Hepatocyte (in vitro differentiated cells): ENCODE measurements at regions not wholly inside any gene's neighbourhood (a gene's known extent, or its start where the extent isn't known, plus 50 kb on each side); places are given as distances from the start of the nearest gene placed in this dataset.

ENCODE experiments used
- DNase-seq: peaks from one replicate; pipeline ENCODE4 v3.0.0-alpha.2; 2016; ENCODE audit warnings: low spot score
- H2AFZ ChIP-seq: fragments of 200-600 bp; sonication (generic); 2 replicates; pipeline ENCODE4 v1.6.0; 2016; ENCODE audit warnings: antibody characterized with exemption, mild to moderate bottlenecking
- H3K27ac ChIP-seq: fragments of 200-600 bp; sonication (generic); 2 replicates; pipeline ENCODE4 v1.5.1; 2016; ENCODE audit warnings: mild to moderate bottlenecking
- H3K27me3 ChIP-seq: fragments of 200-600 bp; sonication (generic); 2 replicates; pipeline ENCODE4 v1.6.1; 2016
- H3K36me3 ChIP-seq: fragments of 200-600 bp; sonication (generic); replicated peaks from 2 replicates; pipeline ENCODE4 v1.5.1; 2016; ENCODE audit warnings: low read depth; ENCODE audit not compliant: insufficient read depth
- H3K4me1 ChIP-seq: fragments of 200-600 bp; sonication (generic); 2 replicates; pipeline ENCODE4 v1.5.1; 2016; ENCODE audit warnings: mild to moderate bottlenecking, moderate library complexity; ENCODE audit not compliant: insufficient read depth
- H3K4me2 ChIP-seq: fragments of 200-600 bp; sonication (generic); 2 replicates; pipeline ENCODE4 v1.6.0; 2016
- H3K4me3 ChIP-seq: fragments of 200-600 bp; sonication (generic); 2 replicates; pipeline ENCODE4 v1.5.1; 2016; ENCODE audit warnings: mild to moderate bottlenecking
- H3K79me2 ChIP-seq: fragments of 200-600 bp; sonication (generic); 2 replicates; pipeline ENCODE4 v1.6.0; 2017; ENCODE audit warnings: mild to moderate bottlenecking
- H3K9me2 ChIP-seq: fragments of 200-600 bp; sonication (generic); replicated peaks from 2 replicates; pipeline ENCODE4 v1.6.0; 2017; ENCODE audit warnings: mild to moderate bottlenecking; ENCODE audit not compliant: insufficient read depth
- H3K9me3 ChIP-seq: fragments of 200-600 bp; sonication (generic); 2 replicates; pipeline ENCODE4 v1.5.1; 2016; ENCODE audit warnings: low read depth, mild to moderate bottlenecking
- H4K20me1 ChIP-seq: fragments of 200-600 bp; sonication (generic); 2 replicates; pipeline ENCODE4 v1.6.0; 2016; ENCODE audit warnings: mild to moderate bottlenecking; ENCODE audit not compliant: insufficient read depth, poor library complexity, severe bottlenecking
- CTCF ChIP-seq: fragments of 200-600 bp; sonication (generic); IDR thresholded peaks from 2 replicates; pipeline ENCODE4 v1.5.1; 2016; ENCODE audit warnings: antibody characterized with exemption, mild to moderate bottlenecking; ENCODE audit not compliant: poor library complexity
- EZH2 ChIP-seq: fragments of 200-600 bp; sonication (generic); IDR thresholded peaks from 2 replicates; pipeline ENCODE4 v1.6.1; 2016; ENCODE audit warnings: antibody characterized with exemption, mild to moderate bottlenecking, borderline replicate concordance
- EZH2phosphoT487 ChIP-seq: fragments of 200-600 bp; sonication (generic); IDR thresholded peaks from one replicate; pipeline ENCODE4 v1.6.1; 2018; ENCODE audit warnings: antibody characterized with exemption, mild to moderate bottlenecking, low read depth, moderate library complexity; ENCODE audit not compliant: unreplicated experiment, severe bottlenecking
- WGBS: methylation state at CpG from one replicate; pipeline ENCODE4 v1.1.6; 2016; ENCODE audit warnings: low lambda C conversion rate; ENCODE audit errors: missing lambda C conversion rate; 5-methylcytosine and 5-hydroxymethylcytosine counted together

GRCh38 chr6:27146706-27147505, 100.6 kb upstream of the PRSS16 start:
- Histone ChIP-seq H3K27ac (peak overlapping the region; percentile 94), H3K9me2 (no peaks in the 10 kb centered on the region), H3K4me1 (peaks cover 16% of the 10 kb centered on the region), H3K27me3 (no peaks in the 10 kb centered on the region), H2AFZ (peak overlapping the region; percentile 27), H3K9me3 (no peaks in the 10 kb centered on the region), H3K4me3 (peak overlapping the region; percentile 77), H3K36me3 (no peaks in the 10 kb centered on the region), H3K79me2 (peaks cover 38% of the 10 kb centered on the region), H3K4me2 (peak overlapping the region; percentile 88), H4K20me1 (no peaks in the 10 kb centered on the region)
- WGBS: 1% methylated on average over 51 of the region's 51 CpGs
- TF ChIP-seq CTCF (no peak), EZH2phosphoT487 (no peak), EZH2 (no peak)
- peak; percentile 96 for DNase-seq

- no peaks in the 10 kb centered on the region for H3K27me3 ChIP-seq
- no peak overlapping the region for H2AFZ ChIP-seq
- no peaks in the 10 kb centered on the region for H3K9me2 ChIP-seq
- H3K9me3 ChIP-seq: no peaks in the 10 kb centered on the region
- DNase-seq: no peak
- H3K79me2 ChIP-seq: peaks cover 23% of the 10 kb centered on the region
- no peak overlapping the region for H3K27ac ChIP-seq
- no peak overlapping the region for H3K4me2 ChIP-seq
- H3K4me1 ChIP-seq: peaks cover 13% of the 10 kb centered on the region
- 74% methylated on average over 2 of the region's 2 CpGs for WGBS
- H3K4me3 ChIP-seq: no peak overlapping the region
- TF ChIP-seq EZH2 (no peak), EZH2phosphoT487 (no peak), CTCF (no peak)
- H3K36me3 ChIP-seq: no peaks in the 10 kb centered on the region
- no peaks in the 10 kb centered on the region for H4K20me1 ChIP-seq
Observed at GRCh38 chr6:27148404-27148795, 99.1 kb upstream of the PRSS16 start.

- H3K27me3 ChIP-seq: no peaks in the 10 kb centered on the region
- DNase-seq: no peak
- no peak overlapping the region for H3K4me3 ChIP-seq
- H2AFZ ChIP-seq: no peak overlapping the region
- peaks cover 6% of the 10 kb centered on the region for H3K4me1 ChIP-seq
- H3K9me3 ChIP-seq: no peaks in the 10 kb centered on the region
- no peak for TF ChIP-seq CTCF
- TF ChIP-seq EZH2: no peak
- no peak for TF ChIP-seq EZH2phosphoT487
- peaks cover 16% of the 10 kb centered on the region for H3K79me2 ChIP-seq
- no peak overlapping the region for H3K27ac ChIP-seq
- H3K4me2 ChIP-seq: no peak overlapping the region
- H3K36me3 ChIP-seq: no peaks in the 10 kb centered on the region
- no peaks in the 10 kb centered on the region for H3K9me2 ChIP-seq
- H4K20me1 ChIP-seq: no peaks in the 10 kb centered on the region
- 56% methylated on average over 1 of the region's 1 CpG for WGBS
Observed at GRCh38 chr6:27149150-27149549, 98.4 kb upstream of the PRSS16 start.
